SK-N-SH treated with all-trans-retinoic acid at 6 μM for 48 hours (cell line): ENCODE measurements at regions not wholly inside any gene's neighbourhood (a gene's known extent, or its start where the extent isn't known, plus 50 kb on each side); places are given as distances from the start of the nearest gene placed in this dataset.

ENCODE experiments used
- CSDC2 ChIP-seq: fragments of 250-450 bp; sonication (Bioruptor Pico); IDR thresholded peaks from 2 replicates; pipeline ENCODE4 v1.5.0; 2020; ENCODE audit warnings: mild to moderate bottlenecking, moderate library complexity
- ESRRG ChIP-seq: fragments of 250-450 bp; sonication (Bioruptor Pico); IDR thresholded peaks from 2 replicates; pipeline ENCODE4 v1.6.1; 2021; ENCODE audit warnings: mild to moderate bottlenecking
- OSR1 ChIP-seq: fragments of 250-450 bp; sonication (Bioruptor Pico); IDR thresholded peaks from 2 replicates; pipeline ENCODE4 v1.8.0; 2022; ENCODE audit warnings: moderate library complexity, mild to moderate bottlenecking, inconsistent platforms
- PATZ1 ChIP-seq: fragments of 250-450 bp; sonication (Bioruptor Pico); IDR thresholded peaks from 2 replicates; pipeline ENCODE4 v1.8.0; 2020; ENCODE audit warnings: mild to moderate bottlenecking, moderate library complexity, borderline replicate concordance
- RARB ChIP-seq: fragments of 250-450 bp; sonication (Bioruptor Pico); IDR thresholded peaks from 2 replicates; pipeline ENCODE4 v1.8.0; 2021; ENCODE audit warnings: mild to moderate bottlenecking, moderate library complexity
- TCF4 ChIP-seq: fragments of 250-450 bp; sonication (Bioruptor Pico); IDR thresholded peaks from 2 replicates; pipeline ENCODE4 v1.8.0; 2021; ENCODE audit warnings: mild to moderate bottlenecking, moderate library complexity, borderline replicate concordance
- ZFP30 ChIP-seq: fragments of 450-650 bp; formaldehyde crosslinking; IDR thresholded peaks from 2 replicates; pipeline ENCODE4 v1.5.0; 2022; ENCODE audit warnings: mild to moderate bottlenecking, moderate library complexity
- ZNF565 ChIP-seq: fragments of 450-650 bp; formaldehyde crosslinking; conservative IDR thresholded peaks from 2 replicates; pipeline ENCODE4 v1.5.0; 2020; ENCODE audit warnings: low read depth, mild to moderate bottlenecking, moderate library complexity
- TF ChIP-seq, protein P1 (sequence below): fragments of 250-450 bp; sonication (Bioruptor Pico); IDR thresholded peaks from 2 replicates; pipeline ENCODE4 v1.5.0; 2020; ENCODE audit warnings: mild to moderate bottlenecking, moderate library complexity

DNA sequence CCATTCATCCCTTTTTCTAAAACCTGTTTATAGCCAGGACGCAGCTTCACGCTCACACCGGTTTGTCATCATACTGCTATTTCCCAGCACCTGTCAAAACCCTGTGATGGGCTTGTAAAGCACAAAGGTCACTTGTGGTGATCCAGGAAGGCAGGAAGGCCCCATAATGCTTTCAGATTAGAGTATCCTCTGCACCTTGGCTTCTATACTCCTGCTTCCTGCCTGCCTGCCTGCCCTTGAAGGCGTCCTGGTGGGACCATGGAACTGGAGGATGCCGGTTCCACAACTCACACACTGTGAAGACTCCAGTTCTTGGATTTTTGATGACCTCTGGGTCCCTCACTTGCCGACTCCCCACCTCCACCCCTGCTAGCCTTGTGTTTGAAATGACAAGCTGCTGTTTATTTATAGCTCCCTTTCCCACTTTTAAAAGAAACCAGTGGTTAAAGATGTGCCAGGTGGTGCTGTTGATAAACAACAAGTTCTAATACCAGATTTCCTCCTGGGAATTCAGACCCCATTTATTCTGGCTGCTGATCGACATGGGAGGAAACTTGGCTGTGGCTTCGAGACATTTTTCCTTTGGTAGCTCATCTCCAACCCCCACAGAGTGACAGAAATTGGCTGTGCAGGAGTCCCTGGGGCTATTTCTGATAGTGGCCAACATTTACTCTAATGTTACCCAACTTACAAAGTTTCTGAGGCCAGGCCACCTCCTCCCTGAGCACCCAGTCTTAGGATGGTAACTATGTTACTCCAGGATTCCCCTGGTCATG lies 211.5 kb downstream of the KDR start:
- TF ChIP-seq PATZ1 (CRISPR knock-in tag) (no peak), TCF4 (no peak), ZNF565 (CRISPR knock-in tag) (no peak), ESRRG (CRISPR knock-in tag) (no peak), RARB (CRISPR knock-in tag) (no peak), ZFP30 (CRISPR knock-in tag) (no peak), OSR1 (CRISPR knock-in tag) (no peak), CSDC2 (CRISPR knock-in tag) (no peak)
- TF ChIP-seq, protein P1, sequence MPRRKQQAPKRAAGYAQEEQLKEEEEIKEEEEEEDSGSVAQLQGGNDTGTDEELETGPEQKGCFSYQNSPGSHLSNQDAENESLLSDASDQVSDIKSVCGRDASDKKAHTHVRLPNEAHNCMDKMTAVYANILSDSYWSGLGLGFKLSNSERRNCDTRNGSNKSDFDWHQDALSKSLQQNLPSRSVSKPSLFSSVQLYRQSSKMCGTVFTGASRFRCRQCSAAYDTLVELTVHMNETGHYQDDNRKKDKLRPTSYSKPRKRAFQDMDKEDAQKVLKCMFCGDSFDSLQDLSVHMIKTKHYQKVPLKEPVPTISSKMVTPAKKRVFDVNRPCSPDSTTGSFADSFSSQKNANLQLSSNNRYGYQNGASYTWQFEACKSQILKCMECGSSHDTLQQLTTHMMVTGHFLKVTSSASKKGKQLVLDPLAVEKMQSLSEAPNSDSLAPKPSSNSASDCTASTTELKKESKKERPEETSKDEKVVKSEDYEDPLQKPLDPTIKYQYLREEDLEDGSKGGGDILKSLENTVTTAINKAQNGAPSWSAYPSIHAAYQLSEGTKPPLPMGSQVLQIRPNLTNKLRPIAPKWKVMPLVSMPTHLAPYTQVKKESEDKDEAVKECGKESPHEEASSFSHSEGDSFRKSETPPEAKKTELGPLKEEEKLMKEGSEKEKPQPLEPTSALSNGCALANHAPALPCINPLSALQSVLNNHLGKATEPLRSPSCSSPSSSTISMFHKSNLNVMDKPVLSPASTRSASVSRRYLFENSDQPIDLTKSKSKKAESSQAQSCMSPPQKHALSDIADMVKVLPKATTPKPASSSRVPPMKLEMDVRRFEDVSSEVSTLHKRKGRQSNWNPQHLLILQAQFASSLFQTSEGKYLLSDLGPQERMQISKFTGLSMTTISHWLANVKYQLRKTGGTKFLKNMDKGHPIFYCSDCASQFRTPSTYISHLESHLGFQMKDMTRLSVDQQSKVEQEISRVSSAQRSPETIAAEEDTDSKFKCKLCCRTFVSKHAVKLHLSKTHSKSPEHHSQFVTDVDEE (CRISPR knock-in tag), result no peak
